GM20431 (cell line): ENCODE measurements at regions not wholly inside any gene's neighbourhood (a gene's known extent, or its start where the extent isn't known, plus 50 kb on each side); places are given as distances from the start of the nearest gene placed in this dataset.

Source experiments
- in situ Hi-C: fragments of 300-500 bp; cut with MseI, MboI; formaldehyde crosslinking; loops from one replicate; pipeline ENCODE4 v1.15.0; 2020; ENCODE audit warnings: low sequenced_read_pairs; ENCODE audit not compliant: unreplicated experiment

GRCh38 chr20:39603219-39603618 is 641.1 kb downstream of the DHX35 start:
- in situ Hi-C loops = no loop called here

DNA sequence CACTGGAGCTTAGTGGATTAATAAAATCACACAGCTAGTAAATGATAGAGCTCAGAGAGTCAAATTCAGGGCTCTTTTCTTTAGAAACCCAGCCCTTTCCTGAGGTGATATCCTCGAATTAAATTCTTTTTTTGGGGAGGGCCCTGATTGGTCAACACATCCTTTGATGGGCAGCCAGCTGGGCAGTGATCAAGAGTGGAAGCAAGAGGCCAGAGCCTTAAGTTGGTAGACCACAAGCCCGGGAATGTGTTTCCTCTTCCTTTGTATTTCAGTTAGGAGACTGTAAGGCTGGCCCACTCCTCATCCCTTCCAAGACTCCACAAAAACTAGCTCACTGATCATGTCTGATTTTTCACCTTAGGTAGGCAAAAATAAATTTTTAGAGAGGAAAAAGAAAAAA is 640.5 kb downstream of the DHX35 start:
- in situ Hi-C loops = no loop called here

DNA sequence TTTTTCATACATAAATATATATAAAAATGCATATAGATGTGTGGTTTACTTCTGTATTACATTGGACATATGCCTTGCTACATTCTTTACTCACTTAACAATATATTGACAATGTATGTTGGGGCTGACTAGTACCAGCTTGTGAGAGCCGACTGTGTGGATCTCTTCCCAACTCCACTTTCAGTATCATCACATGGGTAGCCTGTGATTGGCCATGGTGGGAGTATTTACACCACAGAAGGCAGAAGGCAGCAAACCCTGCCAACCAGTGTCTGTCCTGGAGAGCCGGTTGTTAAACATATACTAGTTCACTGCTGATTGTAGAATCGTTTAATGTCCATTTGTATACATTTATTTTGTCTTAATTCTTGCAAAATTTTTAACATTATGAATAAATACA is 638.7 kb downstream of the DHX35 start:
- in situ Hi-C loops = no loop called here

GRCh38 chr20:39600156-39600555 is 638.0 kb downstream of the DHX35 start:
- in situ Hi-C loops = no loop called here

DNA sequence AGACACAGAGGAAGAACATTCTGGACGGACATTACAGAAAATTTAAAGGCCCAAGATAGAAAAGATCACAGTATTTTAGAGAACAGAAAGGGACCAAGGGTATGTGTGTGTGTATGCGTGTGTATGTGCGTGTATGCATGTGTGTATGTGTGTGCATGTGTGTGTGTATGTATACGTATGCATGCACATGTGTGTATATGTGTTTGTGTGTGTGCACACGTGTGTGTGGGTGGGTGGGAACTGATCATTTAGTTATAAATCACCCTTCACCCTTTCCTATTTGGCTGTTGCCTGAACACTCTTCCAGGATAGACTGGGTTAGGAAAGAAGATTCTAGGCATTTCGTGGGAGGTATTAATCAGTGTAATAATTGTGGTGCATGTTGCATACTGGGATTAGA is 634.4 kb downstream of the DHX35 start:
- in situ Hi-C loops = no loop called here

GRCh38 chr20:39592371-39592770 is 630.2 kb downstream of the DHX35 start:
- in situ Hi-C loops = no loop called here

DNA sequence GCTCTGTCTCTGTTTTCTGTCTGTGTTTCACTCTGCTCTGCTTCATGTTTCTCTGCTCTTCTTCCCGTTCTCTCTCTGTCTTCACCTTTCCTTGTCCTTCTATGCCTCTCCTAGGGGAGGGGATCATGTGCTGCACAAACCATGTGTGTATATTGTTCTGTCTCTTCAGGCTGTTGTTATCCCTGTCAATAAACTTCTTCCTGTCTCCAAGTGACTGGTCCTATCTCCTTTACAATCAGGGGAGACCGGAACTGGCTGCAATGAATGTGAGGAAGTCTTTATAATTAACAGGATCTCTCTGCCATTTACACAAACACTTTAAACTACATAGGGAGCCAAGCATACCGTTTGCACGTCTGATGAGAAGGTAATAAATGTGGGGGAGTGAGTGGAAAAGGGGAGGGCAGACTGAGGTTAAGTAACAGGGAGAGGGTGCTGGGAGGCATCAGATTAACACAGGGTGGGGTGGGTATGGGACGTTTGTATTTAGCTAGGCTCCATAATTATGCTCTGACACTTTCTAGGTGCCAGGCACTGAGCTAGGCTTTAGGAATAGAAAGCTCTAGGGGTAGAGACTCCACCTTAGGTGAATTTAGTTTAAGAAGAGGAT is 626.1 kb downstream of the DHX35 start:
- in situ Hi-C loops = no loop called here

GRCh38 chr20:39581034-39581433 is 618.9 kb downstream of the DHX35 start:
- in situ Hi-C loops = no loop called here

GRCh38 chr20:39576771-39577170 is 614.6 kb downstream of the DHX35 start:
- in situ Hi-C loops = no loop called here

DNA sequence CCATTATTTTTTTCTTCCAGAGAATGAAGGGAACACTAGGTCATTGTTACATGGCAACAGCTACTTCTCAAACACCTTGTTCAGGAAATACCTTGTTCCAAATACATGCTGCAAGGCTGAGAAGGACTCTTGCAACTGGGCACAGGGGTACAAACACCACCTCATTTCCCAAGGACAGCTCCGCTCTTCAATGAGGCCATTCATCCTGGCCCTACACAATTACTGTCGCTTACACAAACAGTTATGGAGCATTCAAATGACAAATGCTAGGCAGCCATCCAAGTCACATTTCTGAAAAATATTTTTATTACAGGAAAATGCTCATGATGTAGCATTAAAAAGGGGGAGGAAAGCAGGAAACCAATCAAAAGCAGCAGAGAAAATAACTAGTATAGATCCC is 611.9 kb downstream of the DHX35 start:
- in situ Hi-C loops = no loop called here

- in situ Hi-C loops = no loop called here
These were observed 609.0 kb downstream of the DHX35 start for GRCh38 chr20:39571171-39571570.

DNA sequence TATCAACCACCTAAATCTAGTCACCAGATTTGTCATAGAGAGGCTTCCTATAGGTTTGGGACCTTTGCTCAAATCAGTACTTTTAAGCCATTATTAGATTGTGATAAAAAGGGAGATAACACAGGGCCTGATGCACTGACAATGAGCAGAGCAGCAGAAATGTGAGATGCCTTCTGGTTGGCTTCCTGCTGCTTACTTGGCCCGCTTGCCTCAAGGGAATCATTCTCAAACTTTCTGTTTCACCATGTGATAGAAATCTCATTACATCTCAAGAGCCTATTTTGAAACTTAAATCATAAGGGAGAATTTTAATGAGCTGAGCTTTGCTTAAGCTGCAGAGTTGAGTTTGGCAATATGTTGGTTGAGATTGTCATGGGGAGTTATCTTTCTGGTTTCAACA is 606.0 kb downstream of the DHX35 start:
- in situ Hi-C loops = no loop called here

DNA sequence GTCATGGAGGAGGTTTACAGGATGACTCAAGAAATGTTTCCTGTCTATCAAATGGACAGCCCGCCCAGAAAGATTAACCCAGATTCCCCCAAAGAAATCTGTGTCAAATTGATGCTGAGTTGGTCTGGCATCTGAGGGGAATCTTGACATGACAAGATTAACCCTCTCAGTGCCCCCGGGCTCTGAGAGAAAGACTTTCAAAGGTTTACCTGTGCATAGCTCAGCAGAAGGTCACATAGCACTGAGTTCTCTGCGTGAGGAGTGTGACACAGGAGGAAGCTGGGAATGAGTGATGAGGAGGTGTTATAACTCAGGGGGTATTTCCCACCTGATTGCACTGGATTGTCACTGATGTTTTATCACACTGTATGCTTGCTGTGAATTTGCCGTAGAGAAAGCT is 601.2 kb downstream of the DHX35 start:
- in situ Hi-C loops = no loop called here

DNA sequence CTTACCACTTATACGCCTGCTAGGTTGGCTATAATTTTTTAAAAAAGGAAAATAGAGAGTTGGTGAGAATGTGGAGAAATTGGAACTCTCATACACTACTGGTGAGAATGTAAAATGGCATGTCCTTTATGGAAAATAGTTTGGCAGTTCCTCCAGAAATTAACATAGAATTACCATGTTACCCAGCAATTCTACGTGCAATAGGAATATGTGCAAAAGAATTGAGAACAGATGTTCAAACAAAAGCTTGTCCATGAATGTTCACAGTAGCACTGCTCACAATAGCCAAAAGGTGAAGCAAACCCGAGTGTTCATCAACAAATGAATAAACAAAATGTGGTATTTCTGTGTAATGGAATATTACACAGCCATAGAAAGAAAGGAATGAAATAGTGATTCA is 592.2 kb downstream of the DHX35 start:
- in situ Hi-C loops = no loop called here

DNA sequence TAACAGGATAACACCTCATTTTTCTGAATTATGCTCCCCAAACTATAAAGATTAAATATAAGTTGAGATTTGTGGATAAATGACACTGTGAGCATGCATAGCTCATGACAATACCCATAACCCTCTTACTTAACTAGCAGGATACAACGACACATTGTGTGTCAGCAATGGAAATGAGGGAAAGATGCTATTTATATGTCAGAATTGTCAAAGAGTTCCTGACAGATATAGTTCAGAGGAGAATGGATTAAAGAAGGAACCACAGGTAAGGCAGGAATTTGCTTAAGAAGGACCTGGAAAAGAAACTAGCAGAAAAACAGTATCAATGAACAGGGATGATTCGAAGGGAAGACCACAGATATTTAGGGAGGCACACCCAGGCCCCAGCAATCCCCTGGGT is 591.0 kb downstream of the DHX35 start:
- in situ Hi-C loops = no loop called here

DNA sequence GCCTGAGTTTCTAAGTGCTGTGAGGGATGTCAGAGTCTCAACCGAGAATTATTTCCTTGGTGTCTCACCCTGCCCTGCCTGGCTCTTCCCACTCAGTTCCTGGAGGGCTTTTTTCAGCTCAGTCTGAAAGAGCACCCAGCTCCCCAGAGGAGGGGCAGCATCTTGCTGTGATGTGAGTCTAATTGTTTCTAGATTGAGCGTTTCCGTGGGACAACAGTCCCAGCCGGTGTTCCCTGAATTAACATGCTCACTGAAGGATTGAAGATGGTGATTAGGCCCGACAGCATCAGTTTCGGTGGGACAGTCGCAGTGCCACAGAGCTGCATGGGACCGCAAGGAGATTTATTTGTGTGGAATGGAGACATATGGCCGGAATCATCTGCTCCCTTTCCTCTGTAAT is 587.6 kb downstream of the DHX35 start:
- in situ Hi-C loops = no loop called here

DNA sequence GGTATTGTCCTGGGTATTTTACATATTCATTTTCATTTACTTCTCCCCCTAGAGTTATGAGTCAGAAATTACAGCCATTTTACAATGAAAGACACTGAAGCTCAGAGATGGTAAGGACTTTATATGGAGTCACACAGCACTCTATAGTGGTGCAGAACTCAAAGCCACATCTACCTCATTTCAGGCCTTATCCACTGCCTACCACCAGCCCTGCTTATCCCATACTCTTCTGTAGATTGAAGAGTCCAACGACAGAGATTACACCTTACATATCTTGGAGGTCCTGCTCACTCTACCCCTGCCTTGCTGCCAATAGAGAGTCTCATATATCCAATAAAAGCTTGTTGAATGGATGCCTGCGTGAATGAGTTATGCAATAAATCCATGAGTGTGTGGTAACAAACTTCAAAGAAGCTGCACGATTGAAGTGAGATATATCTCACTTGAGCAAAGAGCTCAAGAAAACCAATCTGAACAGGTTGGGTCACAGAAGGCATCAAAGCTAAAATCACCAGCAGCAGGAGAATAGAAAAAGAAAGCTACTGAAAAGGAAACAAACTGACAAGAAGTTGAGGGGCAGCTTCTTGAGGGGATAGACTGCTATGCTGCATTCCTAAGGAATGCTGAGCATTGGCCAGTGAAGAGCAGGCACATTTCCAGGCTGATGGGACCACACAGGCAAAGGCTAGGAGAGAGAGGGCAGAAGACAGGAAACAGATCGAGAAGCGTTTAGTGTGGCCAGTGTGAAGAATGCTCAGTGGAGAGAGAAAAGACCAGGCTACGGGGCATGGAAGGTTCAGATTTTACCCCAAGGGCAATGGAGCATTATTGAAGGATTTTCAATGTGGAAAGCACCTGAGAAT is 585.6 kb downstream of the DHX35 start:
- in situ Hi-C loops = no loop called here

DNA sequence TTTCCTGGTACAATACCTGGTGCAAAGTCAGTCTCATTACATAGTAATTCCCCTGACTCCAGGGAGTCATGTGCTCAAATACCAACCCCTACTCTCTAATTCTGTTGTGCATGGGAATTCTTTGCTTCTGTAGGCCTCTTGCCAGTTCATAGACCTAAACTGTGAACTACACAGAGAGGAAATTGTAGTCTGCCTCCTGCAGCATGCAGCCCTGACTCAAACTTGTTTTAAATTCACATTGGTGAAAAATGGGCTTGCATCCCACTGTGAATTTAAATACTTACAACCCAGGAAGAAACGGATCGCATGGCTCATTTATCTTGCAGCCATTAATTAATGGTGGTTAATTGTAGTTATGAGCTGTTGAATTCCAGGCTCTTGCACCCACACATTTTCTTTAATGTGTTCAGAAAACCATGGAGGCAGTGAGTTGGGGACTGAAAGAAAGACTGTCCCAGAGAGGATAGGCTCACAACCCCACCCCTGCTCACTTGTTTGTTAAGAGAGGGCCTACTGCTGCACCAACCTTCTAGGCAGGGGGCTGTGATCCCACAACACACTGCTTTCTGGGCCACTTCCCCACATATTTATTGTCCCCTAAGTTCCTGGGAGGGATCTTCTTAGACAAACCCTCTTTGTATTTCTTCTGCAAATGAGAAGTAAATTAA is 579.1 kb downstream of the DHX35 start:
- in situ Hi-C loops = no loop called here

DNA sequence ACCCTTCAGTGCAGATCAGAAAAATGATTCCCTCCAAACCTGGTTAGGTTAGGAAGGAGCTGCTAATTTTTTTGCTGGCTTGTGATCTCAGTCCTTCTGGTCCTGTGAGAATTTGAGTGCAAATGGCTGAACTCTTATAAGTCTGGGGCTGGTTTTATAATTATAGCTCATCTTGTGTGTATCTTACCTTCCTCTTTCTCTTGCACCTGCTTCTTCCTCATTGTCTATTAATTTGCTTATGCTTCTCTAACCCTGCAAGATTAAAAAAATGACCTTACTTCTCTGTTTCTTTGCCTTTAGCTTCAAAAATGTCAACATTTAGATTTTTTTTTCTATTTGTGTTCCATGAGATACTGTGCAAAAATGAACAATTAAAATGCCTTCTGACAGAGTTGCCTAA is 576.2 kb downstream of the DHX35 start:
- in situ Hi-C loops = no loop called here

DNA sequence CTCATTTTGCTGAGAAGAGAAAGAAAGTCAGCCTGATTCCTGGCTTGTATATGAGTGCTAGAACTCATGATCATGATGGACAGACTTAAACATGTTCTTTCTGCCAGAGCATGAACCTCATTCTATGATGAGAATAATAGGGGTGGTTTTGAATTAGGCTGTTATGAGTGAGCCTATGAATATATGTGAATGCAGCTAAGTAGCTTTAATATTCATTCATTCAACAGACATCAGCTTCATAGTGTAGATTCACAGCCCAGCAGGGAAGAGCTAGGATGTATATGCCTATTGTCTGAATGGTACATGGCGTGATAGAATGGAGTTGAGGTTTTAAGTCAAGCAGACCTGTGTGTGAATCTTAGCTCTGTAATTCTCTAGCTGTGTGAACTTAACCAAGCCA is 573.2 kb downstream of the DHX35 start:
- in situ Hi-C loops = no loop called here

GRCh38 chr20:39534846-39535245 is 572.7 kb downstream of the DHX35 start:
- in situ Hi-C loops = no loop called here
